ENCODE measurements at regions not wholly inside any gene's neighbourhood (a gene's known extent, or its start where the extent isn't known, plus 50 kb on each side); places are given as distances from the start of the nearest gene placed in this dataset.
"Not testable (repeated sequence)": the region's sequence is repeated elsewhere in the genome, so short reads cannot be mapped to it uniquely, and the experiment has no call there.

GRCh38 chr1:194361374-194362131 lies 1175.1 kb upstream of the B3GALT2 start:
- no peak for FAIRE-seq
- TF ChIP-seq SPI1 (IDR thresholded peaks at IDR 0.05; ENCODE audit: low read depth, low read length) (no peak), PAX5 (IDR thresholded peaks at IDR 0.05; ENCODE audit: insufficient read depth, low read length, severe bottlenecking) (no peak), POU2F2 (IDR thresholded peaks at IDR 0.05; ENCODE audit: low read depth, low read length) (no peak), POLR2A (IDR thresholded peaks at IDR 0.05; ENCODE audit: low read depth, low read length) (no peak), POLR2AphosphoS5 (IDR thresholded peaks at IDR 0.05; ENCODE audit: low read depth, low read length) (no peak), TAF1 (IDR thresholded peaks at IDR 0.05; ENCODE audit: low read depth, low read length) (no peak)
- no peak for DNase-seq (ENCODE audit: insufficient read length, low spot score)

GRCh38 chr1:194358208-194358581 lies 1171.8 kb upstream of the B3GALT2 start:
- no peak for FAIRE-seq
- no peak for TF ChIP-seq TAF1 (IDR thresholded peaks at IDR 0.05; ENCODE audit: low read depth, low read length)
- TF ChIP-seq POU2F2 (IDR thresholded peaks at IDR 0.05; ENCODE audit: low read depth, low read length): no peak
- no peak for TF ChIP-seq POLR2AphosphoS5 (IDR thresholded peaks at IDR 0.05; ENCODE audit: low read depth, low read length)
- no peak for TF ChIP-seq SPI1 (IDR thresholded peaks at IDR 0.05; ENCODE audit: low read depth, low read length)
- no peak for TF ChIP-seq PAX5 (IDR thresholded peaks at IDR 0.05; ENCODE audit: insufficient read depth, low read length, severe bottlenecking)
- no peak for TF ChIP-seq POLR2A (IDR thresholded peaks at IDR 0.05; ENCODE audit: low read depth, low read length)
- DNase-seq (ENCODE audit: insufficient read length, low spot score): no peak

GRCh38 chr1:194357573-194358207 lies 1171.3 kb upstream of the B3GALT2 start:
- not testable (repeated sequence) for FAIRE-seq; DNase-seq (ENCODE audit: insufficient read length, low spot score)

- FAIRE-seq (no peak), DNase-seq (ENCODE audit: insufficient read length, low spot score) (no peak)
- no peak for TF ChIP-seq TAF1 (IDR thresholded peaks at IDR 0.05; ENCODE audit: low read depth, low read length)
- TF ChIP-seq POLR2AphosphoS5 (IDR thresholded peaks at IDR 0.05; ENCODE audit: low read depth, low read length): no peak
- TF ChIP-seq PAX5 (IDR thresholded peaks at IDR 0.05; ENCODE audit: insufficient read depth, low read length, severe bottlenecking): no peak
- no peak for TF ChIP-seq POLR2A (IDR thresholded peaks at IDR 0.05; ENCODE audit: low read depth, low read length)
- TF ChIP-seq SPI1 (IDR thresholded peaks at IDR 0.05; ENCODE audit: low read depth, low read length): no peak
- no peak for TF ChIP-seq POU2F2 (IDR thresholded peaks at IDR 0.05; ENCODE audit: low read depth, low read length)
Observed at GRCh38 chr1:194355488-194356106, 1169.2 kb upstream of the B3GALT2 start.

- FAIRE-seq: no peak
- no peak for DNase-seq (ENCODE audit: insufficient read length, low spot score)
Observed at GRCh38 chr1:194353121-194353520, 1166.7 kb upstream of the B3GALT2 start.

GRCh38 chr1:194347200-194347599 lies 1160.8 kb upstream of the B3GALT2 start:
- DNase-seq (ENCODE audit: insufficient read length, low spot score): no peak
- TF ChIP-seq TAF1 (IDR thresholded peaks at IDR 0.05; ENCODE audit: low read depth, low read length) (no peak), SPI1 (IDR thresholded peaks at IDR 0.05; ENCODE audit: low read depth, low read length) (no peak), POLR2AphosphoS5 (IDR thresholded peaks at IDR 0.05; ENCODE audit: low read depth, low read length) (no peak), PAX5 (IDR thresholded peaks at IDR 0.05; ENCODE audit: insufficient read depth, low read length, severe bottlenecking) (no peak), POLR2A (IDR thresholded peaks at IDR 0.05; ENCODE audit: low read depth, low read length) (no peak)
- FAIRE-seq: no peak

More at GRCh38 chr1:194353121-194353520, 1166.7 kb upstream of the B3GALT2 start:
- no peak for TF ChIP-seq POLR2A (IDR thresholded peaks at IDR 0.05; ENCODE audit: low read depth, low read length)
- no peak for TF ChIP-seq POLR2AphosphoS5 (IDR thresholded peaks at IDR 0.05; ENCODE audit: low read depth, low read length)
- TF ChIP-seq SPI1 (IDR thresholded peaks at IDR 0.05; ENCODE audit: low read depth, low read length): no peak
- TF ChIP-seq PAX5 (IDR thresholded peaks at IDR 0.05; ENCODE audit: insufficient read depth, low read length, severe bottlenecking): no peak
- no peak for TF ChIP-seq POU2F2 (IDR thresholded peaks at IDR 0.05; ENCODE audit: low read depth, low read length)
- no peak for TF ChIP-seq TAF1 (IDR thresholded peaks at IDR 0.05; ENCODE audit: low read depth, low read length)

- TF ChIP-seq POLR2A (IDR thresholded peaks at IDR 0.05; ENCODE audit: low read depth, low read length) (no peak), POU2F2 (IDR thresholded peaks at IDR 0.05; ENCODE audit: low read depth, low read length) (no peak)
- no peak for FAIRE-seq
- DNase-seq (ENCODE audit: insufficient read length, low spot score): no peak
Observed at GRCh38 chr1:194342484-194343262, 1156.3 kb upstream of the B3GALT2 start.

- FAIRE-seq (no peak), DNase-seq (ENCODE audit: insufficient read length, low spot score) (no peak)
- TF ChIP-seq SPI1 (IDR thresholded peaks at IDR 0.05; ENCODE audit: low read depth, low read length) (no peak), TAF1 (IDR thresholded peaks at IDR 0.05; ENCODE audit: low read depth, low read length) (no peak), POLR2AphosphoS5 (IDR thresholded peaks at IDR 0.05; ENCODE audit: low read depth, low read length) (no peak)
Observed at GRCh38 chr1:194341587-194341986, 1155.2 kb upstream of the B3GALT2 start.

GRCh38 chr1:194339471-194339870 lies 1153.1 kb upstream of the B3GALT2 start:
- DNase-seq (ENCODE audit: insufficient read length, low spot score) (no peak), FAIRE-seq (no peak)
- no peak for TF ChIP-seq POU2F2 (IDR thresholded peaks at IDR 0.05; ENCODE audit: low read depth, low read length)
- TF ChIP-seq POLR2A (IDR thresholded peaks at IDR 0.05; ENCODE audit: low read depth, low read length): no peak
- TF ChIP-seq SPI1 (IDR thresholded peaks at IDR 0.05; ENCODE audit: low read depth, low read length): no peak
